Right renal pelvis (tissue), 4 donors: ENCODE measurements at regions not wholly inside any gene's neighbourhood (a gene's known extent, or its start where the extent isn't known, plus 50 kb on each side); places are given as distances from the start of the nearest gene placed in this dataset.
A peak's percentile ranks its signal among the peaks of the same experiment; 100 is the strongest.
"Not testable (repeated sequence)": the region's sequence is repeated elsewhere in the genome, so short reads cannot be mapped to it uniquely, and the experiment has no call there.

ENCODE experiments used
- DNase-seq, 4 donors: peaks; one replicate each; pipeline ENCODE4 v3.0.0-alpha.2; 2013; ENCODE audit warnings: low read depth in 4 of 4, low spot score in 3 of 4, missing footprints in 1 of 4

GRCh38 chr2:114128263-114128662 is 238.4 kb downstream of the ACTR3 start:
- no peak for DNase-seq

DNA sequence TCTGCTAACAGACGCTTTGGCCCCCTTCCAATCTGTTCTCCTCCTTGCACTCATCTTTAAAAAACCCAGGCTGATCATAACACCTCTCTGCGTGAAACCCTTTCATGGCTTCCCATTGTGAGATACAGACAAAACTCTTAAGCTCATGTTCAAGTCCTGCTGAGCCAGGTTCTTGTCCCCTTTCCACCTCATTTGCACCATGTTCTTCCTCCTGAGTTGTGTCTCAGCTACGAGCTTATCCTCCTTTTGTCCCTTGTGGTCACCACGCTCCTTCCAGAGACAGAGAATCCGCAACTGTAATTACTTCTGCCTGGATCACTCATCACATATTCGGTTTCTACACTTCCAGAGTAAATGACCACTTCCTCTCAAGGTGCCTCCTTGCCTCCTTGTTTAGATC is 238.8 kb downstream of the ACTR3 start:
- DNase-seq = no peak

DNA sequence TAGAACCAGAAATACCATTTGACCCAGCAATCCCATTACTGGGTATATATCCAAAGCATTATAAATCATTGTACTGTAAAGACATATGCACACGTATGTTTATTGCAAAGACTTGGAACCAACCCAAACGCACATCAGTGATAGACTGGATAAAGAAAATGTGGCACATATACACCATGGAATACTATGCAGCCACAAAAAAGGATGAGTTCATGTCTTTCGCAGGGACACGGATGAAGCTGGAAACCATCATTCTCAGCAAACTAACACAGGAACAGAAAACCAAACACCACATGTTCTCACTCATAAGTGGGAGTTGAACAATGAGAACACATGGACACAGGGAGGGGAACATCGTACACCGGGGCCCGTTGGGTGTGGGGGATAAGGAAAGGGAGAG is 242.2 kb downstream of the ACTR3 start:
- not testable (repeated sequence) for DNase-seq

DNA sequence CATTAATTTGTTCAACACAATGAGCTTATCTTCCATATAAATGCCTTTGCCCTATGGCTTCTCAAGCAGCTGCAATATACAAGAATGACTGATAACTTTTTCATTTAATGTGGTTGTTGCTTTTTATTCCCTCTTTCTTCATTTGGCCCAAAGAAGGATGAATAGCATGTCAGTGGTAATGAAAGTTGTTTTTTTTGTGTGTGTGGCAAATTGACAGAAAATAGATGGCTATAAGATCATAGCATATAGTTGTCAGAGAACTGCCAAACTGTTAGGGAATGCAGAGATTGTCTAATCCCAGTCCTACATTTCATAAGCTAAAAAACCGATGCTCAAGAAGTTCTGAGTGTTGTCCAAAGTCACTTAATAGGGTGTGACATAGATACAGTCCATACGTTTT is 244.3 kb downstream of the ACTR3 start:
- DNase-seq = no peak

GRCh38 chr2:114139542-114139941 is 249.7 kb downstream of the ACTR3 start:
- no peak for DNase-seq

DNA sequence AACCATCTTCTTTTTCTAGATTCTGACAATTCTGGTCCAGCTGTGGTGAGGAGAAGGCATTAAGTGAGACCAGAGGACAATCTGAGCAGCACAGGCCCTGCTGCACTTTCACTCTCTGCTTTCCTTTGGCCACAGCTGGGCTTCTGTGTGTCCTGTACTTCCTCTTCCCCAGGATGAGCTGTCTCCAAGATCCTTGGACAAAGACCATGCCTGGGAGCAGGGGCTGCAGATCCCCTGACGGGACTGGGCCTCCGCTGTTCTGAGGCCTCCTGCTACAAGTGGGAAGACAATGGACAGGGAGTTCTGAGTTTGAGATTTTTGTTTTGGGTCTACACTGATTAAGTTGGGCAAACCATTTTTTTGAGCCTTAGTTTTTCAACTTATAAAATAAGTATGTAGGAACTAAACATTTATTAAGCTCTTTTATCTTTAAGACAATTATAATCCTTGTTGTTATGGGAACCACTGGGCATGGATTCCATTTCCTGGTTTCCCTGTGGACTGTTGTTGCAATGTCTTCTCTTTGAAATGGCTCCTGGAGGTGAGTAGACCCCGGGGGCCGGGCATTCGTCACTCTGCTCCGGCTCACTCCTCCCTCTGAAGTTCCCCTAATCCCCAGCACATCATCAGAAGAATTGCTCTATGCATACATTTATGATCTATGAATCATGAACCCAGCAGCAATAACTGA is 266.6 kb downstream of the ACTR3 start:
- no peak for DNase-seq

DNA sequence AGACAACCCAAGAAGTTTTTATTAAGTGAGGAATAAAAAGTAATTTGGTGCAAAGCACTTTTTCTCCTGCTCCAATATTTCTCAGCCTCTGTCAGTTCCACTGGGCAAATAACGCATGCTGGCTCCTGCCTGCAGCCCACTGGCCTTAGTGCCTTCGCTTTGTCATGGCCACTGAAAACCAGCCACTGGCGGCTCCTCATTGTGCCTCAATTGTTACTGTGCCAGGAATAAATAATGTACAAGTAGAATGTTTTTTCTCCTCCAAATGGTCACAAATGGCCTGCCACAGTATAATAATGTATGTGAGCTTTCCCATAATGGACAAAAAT is 267.1 kb downstream of the ACTR3 start:
- no peak for DNase-seq

DNA sequence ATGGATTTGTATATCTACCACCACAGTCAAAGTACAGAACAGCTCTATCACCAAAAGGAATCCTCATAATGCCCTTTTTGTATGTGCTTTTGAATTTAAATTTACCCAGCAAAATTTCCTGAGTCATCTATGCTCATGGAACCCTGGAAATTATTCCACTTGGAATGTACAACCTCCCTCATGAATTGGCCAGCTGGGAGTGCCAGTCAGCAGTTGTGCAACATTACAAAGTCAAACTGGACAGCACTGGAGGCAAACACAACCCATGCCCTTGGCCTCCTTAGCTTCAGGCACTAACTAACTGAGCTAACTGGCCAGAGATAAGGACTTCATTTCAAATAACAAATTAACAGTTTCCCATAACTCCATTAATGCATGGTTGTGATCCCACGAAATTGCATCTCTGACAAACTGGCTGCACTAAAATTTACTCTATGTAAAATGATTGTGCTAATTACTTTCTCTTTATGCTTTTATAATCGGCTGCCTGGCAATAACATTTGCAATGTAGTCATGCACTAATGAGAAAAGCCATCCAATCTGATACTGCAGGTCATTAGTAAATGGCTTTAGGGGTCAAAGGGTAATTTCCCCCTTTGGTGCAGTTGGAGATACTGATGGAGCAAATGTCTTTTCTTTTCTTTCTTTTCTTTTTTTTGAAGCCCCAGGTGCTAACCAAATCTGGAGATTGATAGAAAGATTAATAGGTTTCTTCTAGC is 270.5 kb downstream of the ACTR3 start:
- no peak for DNase-seq

DNA sequence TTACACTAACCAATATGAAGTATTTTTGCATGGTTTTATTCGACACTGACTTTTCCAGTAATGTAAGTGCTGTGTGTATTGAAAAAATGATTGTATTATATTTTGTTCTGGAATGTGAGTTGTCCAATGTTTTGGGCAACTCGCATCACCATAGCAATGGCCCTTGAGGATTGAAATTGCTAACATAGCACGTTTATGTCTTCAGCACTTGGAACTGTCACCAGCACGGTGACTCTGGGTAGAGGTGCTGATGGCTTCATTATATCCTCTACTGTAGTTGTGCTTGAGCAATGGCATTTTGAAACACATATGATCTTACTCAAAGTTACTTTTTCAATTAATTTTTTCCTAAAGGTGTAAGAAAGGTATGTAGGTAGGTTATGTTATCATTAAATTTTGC is 271.5 kb downstream of the ACTR3 start:
- no peak for DNase-seq

GRCh38 chr2:114167799-114168198 is 274.6 kb upstream of the DPP10 start:
- no peak for DNase-seq

GRCh38 chr2:114170070-114170469 is 272.4 kb upstream of the DPP10 start:
- DNase-seq = no peak

- DNase-seq = no peak
Observed at GRCh38 chr2:114175507-114175906, 266.9 kb upstream of the DPP10 start.

DNA sequence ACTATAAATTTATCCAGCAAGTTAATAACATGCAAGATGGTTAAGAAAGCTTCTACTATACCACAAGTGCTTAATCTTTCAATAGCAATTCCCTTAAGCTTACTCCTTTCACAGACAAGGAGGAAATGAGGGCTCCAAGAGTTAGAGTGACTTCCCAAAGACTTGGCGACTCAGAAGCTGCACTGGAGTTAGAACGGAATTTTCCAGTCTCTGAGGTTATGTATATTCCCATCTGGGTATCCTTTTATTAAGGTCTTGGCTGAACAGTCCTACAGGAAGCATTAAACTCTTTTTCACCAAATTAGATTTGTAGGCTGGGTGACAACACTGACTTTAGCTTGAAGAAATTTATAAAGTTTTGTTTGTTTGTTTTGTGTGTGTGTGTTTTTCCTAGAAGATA is 256.9 kb upstream of the DPP10 start:
- peak in 2 of 4 donors; percentile 6 to 25 for DNase-seq

GRCh38 chr2:114192362-114192761 is 250.1 kb upstream of the DPP10 start:
- no peak for DNase-seq

DNA sequence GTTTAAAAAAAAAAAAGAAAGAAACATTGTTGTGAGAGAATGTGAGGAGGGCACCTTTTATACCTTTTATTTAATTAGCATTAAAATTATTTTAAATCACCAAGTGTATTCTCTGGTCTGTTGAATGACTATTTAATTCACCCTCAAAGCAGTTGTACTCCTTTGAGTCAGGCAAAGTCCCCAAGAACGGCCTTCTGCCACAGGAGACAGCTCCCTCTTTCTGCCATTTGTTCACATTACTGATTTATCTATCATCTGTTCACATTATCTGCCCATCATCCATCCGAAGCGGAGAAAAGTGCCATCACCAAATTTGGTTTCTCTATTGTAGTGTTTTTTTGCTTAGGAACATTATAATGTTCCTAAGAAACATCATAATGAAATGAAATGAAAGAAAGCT is 240.7 kb upstream of the DPP10 start:
- DNase-seq = no peak

- no peak for DNase-seq
Observed at GRCh38 chr2:114203679-114204078, 238.8 kb upstream of the DPP10 start.

- no peak for DNase-seq
Observed at GRCh38 chr2:114213808-114214207, 228.6 kb upstream of the DPP10 start.

- no peak for DNase-seq
Observed at GRCh38 chr2:114218383-114218782, 224.1 kb upstream of the DPP10 start.

DNA sequence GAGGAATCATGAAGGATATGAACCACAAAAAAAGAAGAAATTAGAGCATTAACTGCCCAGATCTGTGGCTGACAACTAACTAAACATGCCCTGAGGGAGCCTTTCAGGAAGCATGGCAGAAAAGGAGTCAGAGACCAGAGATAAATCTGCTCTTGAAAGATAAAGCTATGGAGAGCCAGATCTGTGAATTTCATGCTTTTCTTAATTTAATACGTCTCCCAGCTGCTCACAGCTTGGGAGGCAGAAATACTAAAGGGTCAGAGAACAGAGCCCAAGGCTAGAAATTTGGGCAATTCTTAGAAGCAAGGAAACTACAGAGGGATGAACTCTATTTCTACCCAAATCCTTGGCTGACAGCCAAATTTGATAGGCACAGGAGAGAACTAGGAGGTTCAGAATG is 223.0 kb upstream of the DPP10 start:
- peak in 2 of 4 donors; percentile 9 to 13 for DNase-seq

DNA sequence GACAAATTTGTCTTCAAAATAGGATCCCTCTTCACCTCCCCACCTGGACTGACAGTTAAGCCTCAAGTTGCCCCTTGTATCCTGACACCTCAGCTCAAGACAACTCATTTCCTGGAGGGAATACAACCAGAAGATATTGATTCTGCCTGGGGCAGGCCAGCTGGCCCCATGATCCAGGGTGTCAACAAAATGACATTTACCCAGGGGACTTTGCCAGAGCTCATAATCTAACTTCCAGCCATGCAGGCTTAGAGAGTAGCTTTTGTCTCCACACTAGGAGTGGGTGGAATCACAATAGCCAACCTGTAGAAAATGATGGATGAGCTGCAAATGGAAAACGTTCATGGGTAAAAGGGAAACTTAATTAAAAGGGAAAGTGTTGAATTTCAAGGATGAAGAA is 220.1 kb upstream of the DPP10 start:
- DNase-seq = no peak

GRCh38 chr2:114231921-114232320 is 210.5 kb upstream of the DPP10 start:
- DNase-seq = no peak

DNA sequence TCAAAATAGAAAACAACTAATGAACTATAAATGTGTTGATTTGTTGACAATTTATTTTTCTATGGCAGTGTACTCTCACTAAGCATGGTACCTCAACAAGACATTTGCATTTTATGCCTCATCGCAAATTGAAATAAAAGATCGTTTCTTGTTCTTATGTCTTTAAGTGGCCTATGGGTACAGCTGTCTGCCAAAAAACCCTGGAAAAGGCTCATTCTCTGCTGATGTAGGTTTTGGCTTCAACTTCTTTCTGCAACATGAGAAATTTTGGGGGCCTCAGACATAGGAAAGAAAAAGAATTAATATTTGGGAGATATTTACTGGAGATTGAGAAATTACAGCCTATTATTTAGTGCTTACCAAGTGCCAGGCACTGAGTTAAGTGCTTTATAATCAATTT is 205.1 kb upstream of the DPP10 start:
- no peak for DNase-seq
